ENCODE measurements at regions not wholly inside any gene's neighbourhood (a gene's known extent, or its start where the extent isn't known, plus 50 kb on each side); places are given as distances from the start of the nearest gene placed in this dataset.
"Not testable (repeated sequence)": the region's sequence is repeated elsewhere in the genome, so short reads cannot be mapped to it uniquely, and the experiment has no call there.

DNA sequence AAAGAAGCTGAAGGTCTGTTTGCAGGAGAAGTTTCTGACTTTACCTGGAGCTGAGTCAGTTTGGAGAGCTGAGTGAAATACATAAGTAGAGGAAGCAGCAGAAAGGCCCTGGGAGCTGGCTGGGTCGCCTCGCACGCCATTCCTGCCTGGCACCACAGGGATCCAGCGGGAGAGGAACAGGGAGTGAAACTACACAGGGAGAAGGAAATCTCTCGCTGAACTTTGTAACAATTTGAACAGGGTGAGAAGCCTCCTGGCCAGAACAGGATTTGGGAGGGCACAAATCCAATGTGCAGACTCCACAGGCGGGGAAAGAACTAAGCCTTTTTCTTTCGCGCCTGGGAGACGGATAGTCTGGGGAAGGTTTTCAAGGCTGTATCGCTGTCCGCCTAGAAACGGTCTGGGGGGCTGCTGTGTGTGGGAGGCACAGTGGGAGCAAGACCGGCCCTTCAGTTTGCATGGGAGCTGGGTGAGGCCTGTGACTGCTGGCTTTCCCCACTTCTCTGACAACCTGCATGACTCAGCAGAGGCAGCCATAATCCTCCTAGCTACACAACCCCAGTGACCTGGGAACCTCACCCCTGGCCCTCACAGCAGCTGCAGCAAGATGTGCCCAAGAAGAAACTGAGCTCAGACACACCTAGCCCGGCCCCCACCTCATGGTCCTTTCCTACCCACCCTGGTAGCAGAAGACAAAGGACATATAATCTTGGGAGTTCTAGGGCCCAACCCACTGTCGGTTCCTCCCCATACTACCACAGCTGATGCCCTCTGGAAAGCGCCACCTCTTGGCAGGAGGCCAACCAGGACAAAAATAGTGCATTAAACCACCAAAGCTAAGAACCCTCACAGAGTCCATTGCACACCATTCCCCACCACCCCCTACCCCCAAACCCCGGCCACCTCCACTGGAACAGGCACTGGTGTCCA is 778.6 kb downstream of the KCNJ2 start:
- no peak for DNase-seq

DNA sequence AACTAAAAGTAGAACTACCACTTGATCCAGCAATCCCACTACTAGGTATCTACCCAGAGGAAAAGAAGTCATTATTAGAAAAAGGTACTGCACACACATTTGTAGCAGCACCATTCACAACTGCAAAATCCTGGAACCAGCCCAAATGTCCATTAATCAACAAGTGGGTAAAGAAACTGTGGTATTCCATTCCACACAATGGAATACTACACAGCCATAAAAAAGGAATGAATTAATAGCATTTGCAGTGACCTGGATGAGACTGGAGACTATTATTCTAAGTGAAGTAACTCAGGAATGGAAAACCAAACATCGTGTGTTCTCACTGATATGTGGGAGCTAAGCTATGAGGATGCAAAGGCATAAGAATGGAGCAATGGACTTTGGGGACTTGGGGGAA is 783.8 kb downstream of the KCNJ2 start:
- not testable (repeated sequence) for DNase-seq

DNA sequence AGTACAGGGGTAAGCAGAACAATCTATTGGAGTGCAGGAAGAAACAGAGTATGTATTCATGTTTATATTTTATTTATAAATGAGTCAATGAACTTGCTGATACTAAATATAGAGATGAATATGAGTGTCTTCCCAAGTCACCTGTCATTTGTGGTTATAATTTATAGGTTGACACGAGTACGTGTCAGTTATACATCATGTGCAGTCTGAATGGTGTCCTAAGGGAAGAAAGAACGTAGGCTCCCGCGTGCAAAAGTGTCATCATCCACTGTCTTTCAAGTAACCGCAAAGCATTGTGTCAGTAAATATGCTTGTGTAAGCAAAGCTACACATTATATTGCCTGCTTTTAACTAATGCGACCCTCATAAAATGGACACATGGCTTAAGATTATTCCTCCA is 786.1 kb downstream of the KCNJ2 start:
- DNase-seq, result no peak

DNA sequence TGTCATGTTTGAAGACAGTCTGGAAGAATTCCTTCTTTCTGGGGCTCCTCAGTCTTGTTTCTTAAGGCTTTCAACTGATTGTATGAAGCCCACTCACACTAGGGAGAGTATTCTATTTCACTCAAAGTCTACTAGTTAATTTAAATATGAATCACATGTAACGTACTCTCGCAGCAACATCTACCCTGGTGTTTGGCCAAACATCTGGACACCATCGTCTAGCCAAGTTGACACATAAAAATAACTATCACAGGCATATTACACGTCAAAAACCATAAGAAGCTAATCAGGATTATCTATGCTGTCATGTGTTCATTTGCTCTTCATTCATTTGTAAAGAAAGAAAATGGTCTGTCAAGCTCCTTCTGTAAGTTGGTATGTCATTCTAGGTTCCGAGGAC is 787.4 kb downstream of the KCNJ2 start:
- DNase-seq, result no peak

DNA sequence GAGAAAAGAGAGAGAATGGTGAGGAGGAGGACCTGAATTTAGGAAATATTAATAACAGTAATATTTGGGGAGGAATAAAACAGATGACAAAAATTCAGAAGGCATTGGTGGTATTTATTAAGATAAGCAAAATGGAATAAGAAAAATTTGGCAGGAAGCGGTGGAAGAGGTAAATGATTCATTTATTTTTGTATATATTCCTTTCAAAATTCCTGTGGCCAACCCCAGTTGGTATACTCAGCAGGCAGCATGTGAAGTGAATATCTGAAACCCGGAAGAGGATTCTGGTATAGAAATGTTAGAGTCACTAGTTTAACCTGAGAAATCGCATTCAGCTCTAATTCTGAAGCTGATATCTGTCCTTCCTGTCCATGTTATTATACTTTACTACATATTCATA is 792.0 kb downstream of the KCNJ2 start:
- DNase-seq, result no peak

DNA sequence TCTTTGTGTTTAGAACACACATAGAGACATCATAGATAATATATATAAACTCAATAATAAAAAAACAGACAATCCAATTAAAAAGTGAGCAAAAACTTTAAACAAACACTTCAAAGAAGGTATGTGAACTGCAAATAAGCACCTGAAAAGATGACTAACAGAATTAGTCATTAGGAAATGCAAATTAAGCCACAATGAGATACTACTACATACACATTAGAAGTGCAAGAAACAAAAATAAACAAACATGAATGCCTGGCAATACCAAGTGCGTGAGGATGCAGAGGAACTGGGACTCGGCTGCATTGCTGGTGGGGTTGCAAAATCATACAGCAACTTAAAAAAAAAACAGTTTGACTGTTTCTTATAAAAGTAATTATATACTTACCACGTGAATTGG is 799.0 kb downstream of the KCNJ2 start:
- no peak for DNase-seq

DNA sequence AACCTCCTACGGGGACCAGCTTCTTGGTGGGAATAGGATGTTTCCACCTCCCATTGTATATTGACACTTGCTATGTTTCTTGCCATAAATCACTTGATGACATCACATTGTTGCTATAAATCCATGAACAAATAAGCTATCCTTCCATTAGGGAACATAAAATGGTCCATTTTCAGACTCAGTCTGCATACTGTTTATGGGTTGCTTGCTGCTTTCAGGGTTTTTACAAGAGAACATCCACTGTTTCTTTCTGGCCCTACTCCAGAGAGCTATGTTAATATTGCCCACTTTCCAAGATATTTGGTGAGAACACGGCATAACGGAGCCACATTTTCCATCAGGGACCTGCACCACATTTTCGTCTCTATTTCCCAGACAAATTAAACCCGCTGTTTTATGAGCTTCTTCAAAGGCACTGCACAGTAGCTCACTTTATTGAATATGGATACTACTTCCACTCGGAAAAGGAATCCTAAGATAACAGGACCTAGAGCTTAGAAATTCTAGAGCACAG is 800.2 kb downstream of the KCNJ2 start:
- no peak for DNase-seq

DNA sequence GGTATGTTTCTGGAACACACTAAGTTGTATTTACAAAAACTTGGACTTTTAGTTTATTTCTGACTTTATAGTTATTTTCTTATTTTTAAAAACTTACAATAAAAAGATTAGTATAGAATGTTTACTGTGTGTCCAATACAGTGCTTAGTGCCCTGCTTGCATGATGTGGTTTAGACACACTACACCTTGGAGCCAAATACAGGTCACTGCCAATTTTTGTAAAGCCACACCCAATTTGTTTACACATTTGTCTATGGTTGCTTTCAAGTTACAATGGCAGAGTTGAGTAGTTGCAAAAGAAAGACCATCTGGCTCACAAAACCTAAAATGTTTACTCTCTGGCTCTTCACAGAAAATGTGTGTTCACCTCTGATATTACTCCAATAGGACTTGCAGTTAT is 807.1 kb downstream of the KCNJ2 start:
- DNase-seq, result no peak

DNA sequence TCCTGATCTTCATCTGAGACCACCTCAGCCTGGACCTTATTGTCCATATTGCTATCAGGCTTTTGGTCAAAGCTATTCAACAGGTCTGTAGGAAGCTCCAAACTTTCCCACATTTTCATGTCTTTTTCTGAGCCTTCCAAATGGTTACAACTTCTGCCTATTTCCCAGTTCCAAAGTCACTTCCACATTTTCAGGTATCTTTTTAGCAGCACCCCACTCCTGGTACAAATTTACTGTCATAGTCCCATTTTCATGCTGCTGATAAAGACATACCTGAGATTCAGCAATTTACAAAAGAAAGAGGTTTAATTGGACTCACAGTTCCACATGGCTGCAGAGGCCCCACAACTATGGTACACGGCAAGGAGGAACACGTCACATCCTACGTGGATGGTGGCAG is 815.5 kb downstream of the KCNJ2 start:
- no peak for DNase-seq

DNA sequence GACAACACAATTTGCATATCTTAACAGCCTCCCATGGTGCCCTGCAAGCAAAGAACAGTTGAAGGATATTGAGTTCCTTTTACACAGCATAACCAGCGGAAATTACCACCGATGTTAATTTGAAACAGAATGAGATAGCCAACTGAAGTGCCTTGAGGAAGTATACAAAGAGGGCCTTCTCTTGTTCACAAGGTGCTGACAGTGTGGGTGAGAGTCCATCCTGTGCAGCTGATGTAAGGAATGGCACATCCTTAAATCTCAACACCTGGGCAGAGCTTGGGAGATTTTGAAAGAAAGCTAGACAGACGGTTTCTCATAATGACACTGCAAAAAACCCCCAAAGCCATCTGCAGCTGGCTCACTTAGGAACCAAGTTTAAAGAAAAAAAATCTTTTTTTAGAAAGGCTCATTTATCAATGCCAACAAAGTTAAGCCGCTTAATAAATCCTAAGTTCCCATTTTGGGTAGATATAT is 818.6 kb downstream of the KCNJ2 start:
- no peak for DNase-seq

DNA sequence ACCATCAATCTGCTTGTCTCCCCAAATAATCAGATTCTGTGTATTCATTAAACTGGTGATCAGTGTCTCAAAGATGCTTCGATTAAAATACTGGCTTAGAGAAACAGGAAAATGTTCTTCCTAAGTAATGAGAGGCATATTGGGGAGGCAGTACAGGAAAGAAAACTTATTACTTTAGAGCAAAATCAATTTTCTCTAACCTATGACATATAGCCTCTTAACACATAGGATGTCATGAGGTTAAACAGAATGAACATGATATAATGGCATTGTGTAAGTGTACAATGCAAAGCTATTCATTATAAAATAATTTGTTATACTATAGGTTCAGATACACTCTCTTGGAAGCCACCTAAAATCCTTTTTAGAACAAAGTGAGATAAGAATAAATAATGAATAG is 819.3 kb downstream of the KCNJ2 start:
- no peak for DNase-seq

DNA sequence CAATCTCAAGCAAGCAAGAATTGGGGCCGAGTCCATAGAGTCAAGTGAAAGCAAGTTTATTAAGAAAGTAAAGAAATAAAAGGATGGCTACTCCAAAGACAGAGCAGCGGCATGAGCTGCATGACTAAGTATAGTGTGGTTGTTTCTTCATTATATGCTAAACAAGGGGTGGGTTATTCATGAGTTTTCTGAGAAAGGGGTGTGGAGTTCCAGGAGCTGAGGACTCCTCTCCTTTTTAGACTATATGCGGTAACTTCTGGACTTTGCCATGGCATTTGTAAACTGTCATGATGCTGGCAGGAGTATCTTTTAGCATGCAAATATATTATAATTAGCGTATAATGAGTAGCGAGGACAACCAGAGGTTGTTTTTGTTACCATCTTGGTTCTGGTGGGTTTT is 819.9 kb downstream of the KCNJ2 start:
- no peak for DNase-seq

DNA sequence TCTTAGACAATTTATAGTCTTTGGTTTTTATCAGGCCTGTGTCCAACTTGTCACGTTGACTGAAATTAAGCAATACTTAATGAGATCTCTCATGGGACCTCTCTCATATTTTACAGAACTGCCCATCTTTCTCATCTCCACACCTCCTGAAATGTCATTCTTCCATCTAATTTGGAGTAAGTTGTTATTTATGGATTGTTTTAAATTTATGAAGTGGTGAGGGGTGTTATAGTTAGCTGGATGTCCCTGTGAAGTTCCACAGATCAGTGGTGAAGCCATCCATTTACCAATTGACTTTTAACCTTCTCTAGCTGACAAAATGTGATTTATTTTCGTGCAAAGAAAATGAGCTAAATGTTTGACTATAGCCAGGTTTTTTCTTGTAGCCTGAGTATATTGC is 824.9 kb downstream of the KCNJ2 start:
- no peak for DNase-seq

DNA sequence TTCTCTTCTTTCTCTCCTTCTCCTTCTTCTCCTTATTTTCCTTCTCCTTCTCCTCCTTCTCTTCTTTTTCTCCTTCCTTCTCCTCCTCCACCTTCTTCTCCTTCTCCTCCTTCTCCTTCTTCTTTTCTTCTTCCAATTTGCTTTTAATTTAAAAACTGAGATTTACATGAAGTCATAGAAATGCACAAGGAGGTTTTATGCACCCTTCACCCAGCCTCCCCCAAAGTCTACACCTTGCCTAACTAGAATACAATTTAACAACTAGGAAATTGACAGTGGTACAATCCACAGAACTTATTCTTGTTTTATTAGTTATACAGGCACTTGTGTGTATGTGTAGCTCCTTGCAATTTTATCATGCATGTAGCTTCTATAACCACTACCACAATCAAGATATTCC is 826.7 kb downstream of the KCNJ2 start:
- no peak for DNase-seq

DNA sequence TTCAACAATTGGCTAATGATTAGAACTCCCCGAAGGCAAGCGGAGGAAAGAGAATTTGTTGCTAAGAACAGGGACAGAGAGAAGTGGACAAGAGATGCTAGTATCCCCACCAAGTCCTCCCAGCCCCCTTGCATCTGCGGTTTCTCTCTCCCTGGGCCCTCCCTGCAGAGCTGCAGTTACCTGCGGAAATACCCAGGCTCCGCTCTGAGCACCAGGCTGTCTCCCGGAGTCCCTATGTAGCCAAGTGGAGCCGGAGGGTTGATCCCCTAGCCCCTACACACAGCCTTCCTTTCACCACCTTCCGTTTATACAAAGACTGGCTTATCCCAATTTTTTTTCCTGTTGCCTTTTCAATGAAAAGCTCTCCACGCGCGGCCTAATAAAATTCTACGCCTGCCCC is 834.4 kb downstream of the KCNJ2 start:
- no peak for DNase-seq

DNA sequence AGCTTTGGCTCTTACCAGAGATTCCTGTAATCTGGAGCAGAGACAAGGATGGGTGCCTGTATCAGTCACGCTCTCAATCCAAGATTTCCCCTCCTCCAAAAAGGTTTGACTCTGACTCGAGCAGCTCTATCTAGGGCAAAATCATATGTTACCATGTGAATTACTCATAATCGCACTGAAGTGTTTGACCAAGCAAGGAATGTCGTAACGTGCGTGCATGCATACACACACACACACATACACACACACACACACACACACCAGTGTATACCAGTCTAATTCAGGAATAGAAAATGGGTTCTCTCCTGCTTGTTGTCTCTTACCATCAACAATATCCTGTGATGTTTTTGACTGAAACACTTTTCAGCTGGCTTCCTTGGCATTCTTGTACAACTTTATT is 835.1 kb downstream of the KCNJ2 start:
- no peak for DNase-seq

DNA sequence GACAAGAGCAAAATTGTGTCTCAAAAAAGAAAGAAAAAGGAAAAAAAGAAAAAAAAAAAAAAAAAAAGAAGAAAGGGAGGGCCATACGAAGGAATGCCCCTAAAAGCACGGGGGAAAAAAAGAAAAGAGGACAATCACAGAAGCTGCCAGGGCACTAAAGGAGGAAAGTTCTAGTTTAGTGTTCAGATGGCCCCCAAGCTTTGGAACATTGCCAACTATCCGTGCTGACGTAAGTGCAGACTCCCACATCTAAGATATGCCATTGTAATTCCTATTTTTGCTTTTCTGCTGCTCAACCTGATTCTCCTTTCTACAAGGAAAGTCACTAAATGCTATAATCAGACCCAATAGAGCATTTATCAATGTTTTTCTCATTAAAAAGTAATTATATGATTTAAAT is 842.1 kb downstream of the KCNJ2 start:
- no peak for DNase-seq

DNA sequence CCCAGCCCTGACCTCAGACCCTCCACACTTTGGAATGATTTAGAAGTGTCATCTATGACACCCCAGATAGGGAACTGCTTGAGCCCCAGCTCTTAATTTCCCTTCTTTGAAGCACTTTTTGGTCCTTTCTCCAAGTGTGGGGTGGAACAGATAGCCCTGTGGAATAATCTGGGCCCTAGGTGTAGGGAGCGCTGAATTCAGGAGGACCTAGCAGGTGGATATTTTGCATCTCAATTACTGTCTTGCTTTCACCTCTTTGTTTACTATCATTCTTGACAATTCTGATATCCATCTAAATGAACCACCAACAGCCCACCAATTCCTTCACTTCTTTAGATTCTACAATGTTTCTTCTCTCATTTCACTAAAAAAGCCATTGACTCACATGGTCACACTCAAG is 850.4 kb downstream of the KCNJ2 start:
- DNase-seq, result no peak

DNA sequence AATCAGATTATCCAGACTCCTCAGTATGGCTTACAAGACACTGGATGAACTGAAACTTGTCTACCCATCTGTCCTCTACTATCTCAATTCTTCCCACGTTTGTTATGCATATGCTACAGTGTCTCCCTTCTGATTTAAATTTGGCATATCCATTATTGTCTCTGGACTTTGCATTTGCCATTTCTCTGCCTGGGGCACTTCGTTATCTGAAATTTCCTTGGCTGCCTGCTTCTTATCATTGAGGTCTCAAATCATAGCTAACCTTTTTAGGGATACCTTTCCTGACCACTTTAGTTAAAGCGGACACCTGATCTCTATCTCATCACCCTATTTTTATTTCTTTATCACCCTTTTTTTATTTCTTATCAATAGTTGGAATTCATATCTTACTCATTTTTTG is 853.4 kb downstream of the KCNJ2 start:
- no peak for DNase-seq

DNA sequence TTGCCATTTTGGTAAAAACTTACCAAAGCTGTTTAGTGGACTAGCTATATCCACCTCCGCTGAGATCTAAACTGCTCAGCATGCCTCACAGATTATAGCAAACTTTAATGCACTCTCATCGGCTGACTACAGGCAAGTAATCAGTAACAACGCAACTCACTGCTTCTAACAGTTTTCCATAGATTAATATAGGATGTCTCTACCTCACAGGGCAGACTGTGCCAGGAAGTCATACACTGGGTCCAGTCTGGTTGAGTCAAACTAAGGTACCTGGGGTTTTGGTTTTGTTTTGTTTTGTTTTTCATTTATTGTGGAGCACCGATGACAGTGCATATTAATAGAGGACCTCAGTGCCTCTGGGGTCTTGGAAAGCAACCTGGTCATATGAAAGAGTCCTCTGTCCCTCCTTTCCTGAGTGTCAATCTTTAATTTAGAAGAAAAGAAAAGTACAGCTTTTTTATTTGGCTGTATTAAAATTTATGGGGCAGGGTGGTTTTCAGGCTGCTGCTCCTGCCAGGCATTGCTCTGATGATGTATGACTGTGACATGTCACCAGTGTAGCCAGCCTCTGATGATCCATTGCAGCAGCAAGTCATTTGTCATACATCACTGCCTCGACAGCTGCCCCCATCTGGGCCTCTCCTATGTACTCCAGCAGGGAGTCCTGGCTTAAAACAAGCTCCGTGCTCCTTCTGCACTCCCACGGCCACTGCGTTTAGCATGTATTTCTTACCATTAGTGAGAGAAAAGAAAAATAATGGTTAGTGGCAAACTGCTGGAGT is 854.1 kb downstream of the KCNJ2 start:
- peak; percentile 37 for DNase-seq

DNA sequence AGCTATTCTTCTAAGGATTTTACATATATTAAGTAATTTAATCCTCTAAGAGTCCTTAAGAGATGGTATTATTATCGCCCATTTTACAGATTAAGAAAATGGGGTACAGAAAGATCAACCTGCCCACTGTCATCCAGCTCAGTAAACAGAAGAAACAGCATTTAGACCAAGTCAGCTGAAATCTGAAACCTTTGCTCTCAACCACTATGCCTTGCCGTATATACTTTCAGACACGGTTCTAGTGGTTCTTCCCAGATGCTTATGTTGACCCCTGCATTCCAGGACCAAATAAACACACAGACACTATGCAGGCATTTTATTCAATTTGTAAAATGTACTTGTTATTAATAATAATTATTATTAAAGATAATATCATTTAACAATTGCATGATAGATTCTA is 854.8 kb downstream of the KCNJ2 start:
- no peak for DNase-seq

DNA sequence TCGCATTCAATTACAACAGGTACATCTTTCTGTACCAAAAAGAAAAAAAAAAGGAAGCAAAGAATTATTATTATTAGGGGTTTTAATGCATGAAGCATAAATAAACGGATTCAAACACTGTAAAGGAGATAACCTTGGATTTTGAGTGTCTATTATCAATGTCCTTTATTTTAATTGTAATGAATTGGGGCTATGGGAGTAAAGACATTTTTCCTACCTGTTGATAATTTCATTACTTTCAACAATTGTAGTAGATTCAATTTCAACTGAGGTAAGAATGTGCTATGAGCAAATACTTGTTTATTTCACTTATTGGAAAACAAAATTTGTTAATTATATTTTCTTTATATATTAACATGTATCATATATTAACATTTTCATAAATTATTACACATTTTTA is 855.6 kb downstream of the KCNJ2 start:
- no peak for DNase-seq

DNA sequence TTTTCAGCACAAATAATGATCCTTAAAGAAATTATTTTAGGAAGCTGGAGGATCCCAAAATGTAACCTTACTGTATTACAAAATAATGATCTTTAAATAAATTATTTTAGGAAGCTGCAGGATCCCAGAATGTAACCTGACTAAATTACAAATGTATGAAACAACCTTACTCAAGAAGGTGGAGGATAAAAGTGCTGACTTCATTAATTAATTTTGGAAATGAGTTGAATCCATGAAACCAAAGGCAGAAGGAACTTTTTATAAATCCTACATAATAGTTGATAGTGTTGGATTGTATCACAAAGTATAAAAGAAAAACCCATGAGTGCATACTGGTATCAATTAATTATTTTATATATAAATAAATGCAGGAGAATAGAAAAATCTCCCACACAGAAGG is 859.9 kb downstream of the KCNJ2 start:
- DNase-seq, result no peak

Measured in right kidney (tissue), 1 donor.